ENCODE measurements at regions not wholly inside any gene's neighbourhood (a gene's known extent, or its start where the extent isn't known, plus 50 kb on each side); places are given as distances from the start of the nearest gene placed in this dataset.
A peak's percentile ranks its signal among the peaks of the same experiment; 100 is the strongest.

GRCh38 chr4:66920514-66920913, 624.8 kb downstream of the CENPC start:
- H3K27me3 ChIP-seq (ENCODE audit: insufficient read depth, low read length), result no peaks in the 10 kb centered on the region
- H3K14ac ChIP-seq (ENCODE audit: low read length), result no peak overlapping the region

GRCh38 chr4:66911880-66912279, 633.4 kb downstream of the CENPC start:
- no peak overlapping the region for H2BK120ac ChIP-seq (ENCODE audit: insufficient read depth, low read length, poor library complexity)
- H2BK5ac ChIP-seq (ENCODE audit: low read depth, low read length, poor library complexity), result no peak overlapping the region
- H3K4me1 ChIP-seq (ENCODE audit: control insufficient read depth in 1 of 2, insufficient read depth in 2 of 2, low read length in 2 of 2), result no peaks in the 10 kb centered on the region
- H3K27ac ChIP-seq (ENCODE audit: low read depth, low read length), result no peak overlapping the region
- H2BK12ac ChIP-seq (ENCODE audit: low read length), result no peak overlapping the region
- H3K79me1 ChIP-seq (ENCODE audit: low read length), result no peaks in the 10 kb centered on the region
- peak in 1 of 2 donors; percentile 2 for DNase-seq
- H2AFZ ChIP-seq (ENCODE audit: insufficient read depth, low read length, poor library complexity), result no peak overlapping the region
- H3K4me3 ChIP-seq (ENCODE audit: low read depth, low read length), result no peak overlapping the region
- no peaks in the 10 kb centered on the region for H3K79me2 ChIP-seq (ENCODE audit: control insufficient read depth, insufficient read depth, low read length, poor library complexity)
- no peak overlapping the region for H4K8ac ChIP-seq (ENCODE audit: low read depth, low read length)
- H2AK5ac ChIP-seq (ENCODE audit: low read length), result no peak overlapping the region
- no peaks in the 10 kb centered on the region for H3K36me3 ChIP-seq (ENCODE audit: control insufficient read depth in 1 of 2, insufficient read depth in 2 of 2, low read length in 2 of 2)
- no peak overlapping the region for H3K23ac ChIP-seq (ENCODE audit: low read length)
- no CpG with 5 or more reads among the region's 2 CpGs for WGBS (ENCODE audit: extremely low coverage, insufficient coverage, insufficient read length)
- H3K9ac ChIP-seq (ENCODE audit: low read length), result no peak overlapping the region
- H3K18ac ChIP-seq (ENCODE audit: low read length), result no peak overlapping the region
- H3K9me3 ChIP-seq (ENCODE audit: insufficient read depth, low read depth, low read length), result no peaks in the 10 kb centered on the region
- no peak overlapping the region for H3K4me2 ChIP-seq (ENCODE audit: low read length)
- no peak overlapping the region for H3K14ac ChIP-seq (ENCODE audit: low read length)
- H3K4ac ChIP-seq (ENCODE audit: low read depth, low read length), result no peak overlapping the region
- H4K91ac ChIP-seq (ENCODE audit: low read depth, low read length), result no peak overlapping the region
- H4K12ac ChIP-seq (ENCODE audit: low read depth, low read length), result no peak overlapping the region
- H3K27me3 ChIP-seq (ENCODE audit: insufficient read depth, low read length), result no peaks in the 10 kb centered on the region

More at GRCh38 chr4:66920514-66920913, 624.8 kb downstream of the CENPC start:
- WGBS (ENCODE audit: extremely low coverage, insufficient coverage, insufficient read length), result no CpG with 5 or more reads among the region's 10 CpGs
- H2BK12ac ChIP-seq (ENCODE audit: low read length), result no peak overlapping the region
- no peak overlapping the region for H3K4ac ChIP-seq (ENCODE audit: low read depth, low read length)
- no peak overlapping the region for H4K91ac ChIP-seq (ENCODE audit: low read depth, low read length)
- H3K36me3 ChIP-seq (ENCODE audit: control insufficient read depth in 1 of 2, insufficient read depth in 2 of 2, low read length in 2 of 2), result no peaks in the 10 kb centered on the region
- no peaks in the 10 kb centered on the region for H3K79me1 ChIP-seq (ENCODE audit: low read length)
- H3K4me1 ChIP-seq (ENCODE audit: control insufficient read depth in 1 of 2, insufficient read depth in 2 of 2, low read length in 2 of 2), result no peaks in the 10 kb centered on the region
- H3K23ac ChIP-seq (ENCODE audit: low read length), result no peak overlapping the region
- H3K9ac ChIP-seq (ENCODE audit: low read length), result no peak overlapping the region
- no peak overlapping the region for H2AK5ac ChIP-seq (ENCODE audit: low read length)
- no peaks in the 10 kb centered on the region for H3K79me2 ChIP-seq (ENCODE audit: control insufficient read depth, insufficient read depth, low read length, poor library complexity)
- H3K4me2 ChIP-seq (ENCODE audit: low read length), result no peak overlapping the region
- no peak overlapping the region for H2BK5ac ChIP-seq (ENCODE audit: low read depth, low read length, poor library complexity)
- H3K9me3 ChIP-seq (ENCODE audit: insufficient read depth, low read depth, low read length), result no peaks in the 10 kb centered on the region
- DNase-seq, result peak in 1 of 2 donors; percentile 14
- H2BK120ac ChIP-seq (ENCODE audit: insufficient read depth, low read length, poor library complexity), result no peak overlapping the region
- H4K12ac ChIP-seq (ENCODE audit: low read depth, low read length), result no peak overlapping the region
- no peak overlapping the region for H4K8ac ChIP-seq (ENCODE audit: low read depth, low read length)
- H3K18ac ChIP-seq (ENCODE audit: low read length), result no peak overlapping the region
- H3K27ac ChIP-seq (ENCODE audit: low read depth, low read length), result no peak overlapping the region
- no peak overlapping the region for H2AFZ ChIP-seq (ENCODE audit: insufficient read depth, low read length, poor library complexity)
- H3K4me3 ChIP-seq (ENCODE audit: low read depth, low read length), result no peak overlapping the region

GRCh38 chr4:66906314-66906713, 639.0 kb downstream of the CENPC start:
- Histone ChIP-seq H4K8ac (ENCODE audit: low read depth, low read length) (no peak overlapping the region), H3K18ac (ENCODE audit: low read length) (no peak overlapping the region), H4K12ac (ENCODE audit: low read depth, low read length) (no peak overlapping the region), H3K79me2 (ENCODE audit: control insufficient read depth, insufficient read depth, low read length, poor library complexity) (no peaks in the 10 kb centered on the region), H3K23ac (ENCODE audit: low read length) (no peak overlapping the region), H2BK5ac (ENCODE audit: low read depth, low read length, poor library complexity) (no peak overlapping the region), H2BK12ac (ENCODE audit: low read length) (no peak overlapping the region), H2AK5ac (ENCODE audit: low read length) (no peak overlapping the region), H3K4me2 (ENCODE audit: low read length) (no peak overlapping the region), H2BK120ac (ENCODE audit: insufficient read depth, low read length, poor library complexity) (no peak overlapping the region), H3K36me3 (ENCODE audit: control insufficient read depth in 1 of 2, insufficient read depth in 2 of 2, low read length in 2 of 2) (no peaks in the 10 kb centered on the region), H3K27ac (ENCODE audit: low read depth, low read length) (no peak overlapping the region), H3K9me3 (ENCODE audit: insufficient read depth, low read depth, low read length) (no peaks in the 10 kb centered on the region), H3K4me3 (ENCODE audit: low read depth, low read length) (no peak overlapping the region), H3K79me1 (ENCODE audit: low read length) (no peaks in the 10 kb centered on the region), H3K9ac (ENCODE audit: low read length) (no peak overlapping the region), H3K4ac (ENCODE audit: low read depth, low read length) (no peak overlapping the region), H3K4me1 (ENCODE audit: control insufficient read depth in 1 of 2, insufficient read depth in 2 of 2, low read length in 2 of 2) (no peaks in the 10 kb centered on the region), H4K91ac (ENCODE audit: low read depth, low read length) (no peak overlapping the region), H3K27me3 (ENCODE audit: insufficient read depth, low read length) (no peaks in the 10 kb centered on the region), H3K14ac (ENCODE audit: low read length) (no peak overlapping the region), H2AFZ (ENCODE audit: insufficient read depth, low read length, poor library complexity) (no peak overlapping the region)
- no peak for DNase-seq
- no CpG with 5 or more reads among the region's 2 CpGs for WGBS (ENCODE audit: extremely low coverage, insufficient coverage, insufficient read length)

- H3K36me3 ChIP-seq (ENCODE audit: control insufficient read depth in 1 of 2, insufficient read depth in 2 of 2, low read length in 2 of 2), result no peaks in the 10 kb centered on the region
- H2BK5ac ChIP-seq (ENCODE audit: low read depth, low read length, poor library complexity), result no peak overlapping the region
- no peak overlapping the region for H3K4ac ChIP-seq (ENCODE audit: low read depth, low read length)
- no peak overlapping the region for H3K4me3 ChIP-seq (ENCODE audit: low read depth, low read length)
- H3K4me1 ChIP-seq (ENCODE audit: control insufficient read depth in 1 of 2, insufficient read depth in 2 of 2, low read length in 2 of 2), result no peaks in the 10 kb centered on the region
- H2AK5ac ChIP-seq (ENCODE audit: low read length), result no peak overlapping the region
- H3K9me3 ChIP-seq (ENCODE audit: insufficient read depth, low read depth, low read length), result peaks cover 9% of the 10 kb centered on the region
- no peak overlapping the region for H2BK120ac ChIP-seq (ENCODE audit: insufficient read depth, low read length, poor library complexity)
- no peak overlapping the region for H4K91ac ChIP-seq (ENCODE audit: low read depth, low read length)
- no peaks in the 10 kb centered on the region for H3K79me1 ChIP-seq (ENCODE audit: low read length)
- H3K14ac ChIP-seq (ENCODE audit: low read length), result no peak overlapping the region
- H3K18ac ChIP-seq (ENCODE audit: low read length), result no peak overlapping the region
- H3K27me3 ChIP-seq (ENCODE audit: insufficient read depth, low read length), result no peaks in the 10 kb centered on the region
- WGBS (ENCODE audit: extremely low coverage, insufficient coverage, insufficient read length), result no CpG with 5 or more reads among the region's 26 CpGs
- no peak overlapping the region for H4K12ac ChIP-seq (ENCODE audit: low read depth, low read length)
- H2AFZ ChIP-seq (ENCODE audit: insufficient read depth, low read length, poor library complexity), result no peak overlapping the region
- H3K9ac ChIP-seq (ENCODE audit: low read length), result no peak overlapping the region
- H4K8ac ChIP-seq (ENCODE audit: low read depth, low read length), result no peak overlapping the region
- no peak overlapping the region for H2BK12ac ChIP-seq (ENCODE audit: low read length)
- H3K27ac ChIP-seq (ENCODE audit: low read depth, low read length), result no peak overlapping the region
- H3K4me2 ChIP-seq (ENCODE audit: low read length), result no peak overlapping the region
- H3K23ac ChIP-seq (ENCODE audit: low read length), result no peak overlapping the region
- DNase-seq, result no peak
- no peaks in the 10 kb centered on the region for H3K79me2 ChIP-seq (ENCODE audit: control insufficient read depth, insufficient read depth, low read length, poor library complexity)
Measured at GRCh38 chr4:66899422-66900065, 645.8 kb downstream of the CENPC start.
